NT2/D1 (cell line): ENCODE measurements at regions not wholly inside any gene's neighbourhood (a gene's known extent, or its start where the extent isn't known, plus 50 kb on each side); places are given as distances from the start of the nearest gene placed in this dataset.
"Not testable (repeated sequence)": the region's sequence is repeated elsewhere in the genome, so short reads cannot be mapped to it uniquely, and the experiment has no call there.

Experiments
- SUZ12 ChIP-seq: IDR thresholded peaks from 2 replicates; pipeline ENCODE4 v1.6.1; 2011; ENCODE audit not compliant: insufficient read length, insufficient read depth; ENCODE audit errors: extremely low read depth
- YY1 ChIP-seq: IDR thresholded peaks from 2 replicates; pipeline ENCODE4 v1.6.1; 2011; ENCODE audit not compliant: insufficient read length, insufficient read depth
- ZNF274 ChIP-seq: IDR thresholded peaks from 2 replicates; pipeline ENCODE4 v1.6.1; 2011; ENCODE audit warnings: mild to moderate bottlenecking, low read depth, low read length

DNA sequence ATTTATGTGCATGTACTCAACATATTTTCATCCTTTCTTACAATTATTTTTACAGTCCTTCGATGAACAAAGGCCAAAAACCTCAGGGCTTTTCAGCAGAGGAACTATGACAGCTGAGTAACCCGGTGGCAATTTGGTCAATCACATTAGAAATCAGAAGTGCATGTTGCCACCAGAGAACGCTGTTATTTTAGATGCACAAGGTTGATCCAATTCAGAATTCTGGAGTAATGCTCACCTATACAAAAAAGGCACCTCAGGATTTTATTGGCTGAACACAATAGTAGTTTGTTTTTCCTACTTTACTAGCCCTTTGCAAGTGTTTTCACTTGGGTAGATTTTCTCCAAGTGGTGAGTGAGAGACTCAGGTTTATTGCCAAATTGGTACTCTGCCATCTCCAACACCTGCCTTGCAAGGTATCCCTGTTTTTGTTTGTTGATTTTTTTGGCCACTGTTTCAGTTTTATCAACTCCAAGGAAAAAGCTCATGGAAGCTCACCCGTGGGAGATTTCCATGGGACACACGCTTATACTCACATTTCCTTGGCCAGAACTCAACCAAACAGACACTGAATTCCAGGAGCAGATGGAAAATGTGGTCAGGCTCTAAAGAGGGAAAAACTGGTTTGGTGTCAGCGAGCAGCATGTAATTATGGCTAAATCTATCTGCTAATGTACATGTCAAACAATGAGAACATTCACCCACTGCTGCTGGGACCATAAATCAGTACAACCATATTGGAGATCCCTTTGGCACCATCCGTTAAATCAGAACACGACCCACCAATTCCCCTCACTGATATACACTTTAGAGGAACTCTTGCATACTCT, 573.1 kb upstream of the AMELY start:
- not testable (repeated sequence) for TF ChIP-seq YY1, SUZ12, ZNF274
